GM18520 (cell line): ENCODE measurements at regions not wholly inside any gene's neighbourhood (a gene's known extent, or its start where the extent isn't known, plus 50 kb on each side); places are given as distances from the start of the nearest gene placed in this dataset.
A peak's percentile ranks its signal among the peaks of the same experiment; 100 is the strongest.

Source experiments
- ATAC-seq: cut with Tn5 transposase; IDR thresholded peaks from one replicate; pipeline ENCODE4 v1.9.1; 2021; ENCODE audit not compliant: unreplicated experiment

GRCh38 chr3:31218082-31218481 lies 314.6 kb upstream of the STT3B start:
- ATAC-seq = no peak

- ATAC-seq = peak; percentile 73
Measured at GRCh38 chr3:31219131-31219843, 313.4 kb upstream of the STT3B start.

GRCh38 chr3:31220431-31220830 lies 312.3 kb upstream of the STT3B start:
- ATAC-seq = no peak

GRCh38 chr3:31223278-31223677 lies 309.4 kb upstream of the STT3B start:
- ATAC-seq = no peak

- ATAC-seq = no peak
Measured at GRCh38 chr3:31224936-31225335, 307.8 kb upstream of the STT3B start.

GRCh38 chr3:31225923-31226322 lies 306.8 kb upstream of the STT3B start:
- no peak for ATAC-seq

GRCh38 chr3:31226346-31226745 lies 306.4 kb upstream of the STT3B start:
- no peak for ATAC-seq

GRCh38 chr3:31227131-31227562 lies 305.6 kb upstream of the STT3B start:
- ATAC-seq = peak; percentile 75

- no peak for ATAC-seq
Measured at GRCh38 chr3:31230425-31231223, 302.1 kb upstream of the STT3B start.

GRCh38 chr3:31232055-31233025 lies 300.4 kb upstream of the STT3B start:
- no peak for ATAC-seq

GRCh38 chr3:31234145-31234544 lies 298.6 kb upstream of the STT3B start:
- no peak for ATAC-seq

- no peak for ATAC-seq
Measured at GRCh38 chr3:31235062-31235700, 297.5 kb upstream of the STT3B start.

- no peak for ATAC-seq
Measured at GRCh38 chr3:31237887-31238286, 294.8 kb upstream of the STT3B start.

GRCh38 chr3:31240013-31240412 lies 292.7 kb upstream of the STT3B start:
- ATAC-seq = no peak

GRCh38 chr3:31240466-31240865 lies 292.3 kb upstream of the STT3B start:
- ATAC-seq = no peak

GRCh38 chr3:31240874-31241273 lies 291.9 kb upstream of the STT3B start:
- no peak for ATAC-seq

GRCh38 chr3:31241533-31241932 lies 291.2 kb upstream of the STT3B start:
- no peak for ATAC-seq

GRCh38 chr3:31242026-31242960 lies 290.4 kb upstream of the STT3B start:
- peak; percentile 73 for ATAC-seq

- no peak for ATAC-seq
Measured at GRCh38 chr3:31244929-31245817, 287.6 kb upstream of the STT3B start.
